ENCODE measurements at regions not wholly inside any gene's neighbourhood (a gene's known extent, or its start where the extent isn't known, plus 50 kb on each side); places are given as distances from the start of the nearest gene placed in this dataset.
"Not testable (repeated sequence)": the region's sequence is repeated elsewhere in the genome, so short reads cannot be mapped to it uniquely, and the experiment has no call there.

DNA sequence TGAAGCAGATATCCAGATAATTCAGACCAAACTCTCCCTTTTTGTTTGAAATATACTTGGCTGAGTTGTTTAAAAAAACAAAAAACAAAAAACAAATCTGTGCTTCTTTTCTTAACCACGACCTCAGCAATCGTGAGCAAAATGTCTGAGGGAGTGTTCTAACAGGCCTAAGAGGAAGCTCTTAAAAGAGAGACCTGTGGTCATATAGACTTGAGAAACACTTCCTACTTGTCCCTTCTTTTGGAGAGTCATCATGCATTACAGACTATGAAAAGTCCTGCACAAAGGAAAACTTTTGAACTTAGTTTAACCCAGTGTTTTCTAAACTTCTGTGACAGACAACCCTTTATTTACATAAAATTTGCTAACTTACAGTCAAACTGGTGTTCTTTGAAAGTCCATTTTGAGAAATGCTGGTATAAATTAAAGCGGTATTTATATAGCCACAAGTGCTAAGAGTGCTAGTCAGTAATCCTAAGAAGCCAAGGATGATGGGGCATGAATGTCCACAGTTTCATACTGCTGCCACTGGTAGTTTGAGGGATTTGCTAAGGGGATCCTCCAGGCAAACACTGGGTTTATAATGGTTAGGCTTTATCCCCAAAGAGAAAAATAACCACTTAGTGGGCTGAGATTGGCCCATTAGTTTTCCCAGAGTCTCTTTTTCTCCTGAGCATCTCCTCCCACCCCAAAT lies 199.8 kb downstream of the LRRC70 start:
- DNase-seq (ENCODE audit: low spot score): no peak

DNA sequence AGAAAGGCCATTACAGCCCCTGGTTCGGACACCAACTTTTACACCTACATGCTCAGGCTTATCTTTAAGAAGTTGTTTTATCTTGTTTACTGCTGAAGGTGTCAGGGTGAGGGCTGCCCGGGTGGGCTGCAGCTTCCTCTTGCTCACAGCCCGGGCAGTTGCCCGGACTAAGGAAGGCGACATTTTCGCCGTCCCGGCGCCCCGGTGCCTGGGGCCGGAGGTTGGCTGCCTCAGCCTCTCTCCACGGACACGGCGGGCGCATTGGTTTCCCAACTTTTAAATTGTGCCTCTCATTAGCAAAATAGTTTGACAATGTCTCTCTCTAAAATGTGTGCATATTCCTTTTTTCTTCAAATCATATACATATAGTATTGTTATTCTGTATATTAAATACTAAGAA lies 198.5 kb downstream of the LRRC70 start:
- DNase-seq (ENCODE audit: low spot score): not testable (repeated sequence)

DNA sequence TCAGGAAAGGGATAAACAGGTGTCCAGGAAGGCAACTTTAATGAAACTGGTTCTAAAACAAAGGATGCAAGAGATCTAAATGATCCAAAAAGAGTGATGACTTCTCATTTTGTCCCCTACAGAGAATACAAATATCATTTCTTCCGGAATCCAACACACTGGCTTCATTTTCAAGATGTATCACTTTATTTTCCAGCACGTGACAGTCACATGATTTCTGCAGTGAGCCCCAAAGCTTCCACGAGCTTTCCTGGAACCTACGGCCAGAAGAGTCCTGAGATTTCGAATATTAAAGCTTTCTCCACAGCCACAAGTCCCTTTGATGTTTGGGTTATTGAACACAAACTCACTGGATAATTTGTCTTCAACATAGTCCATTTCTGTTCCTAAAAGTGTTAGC lies 198.0 kb downstream of the LRRC70 start:
- DNase-seq (ENCODE audit: low spot score): not testable (repeated sequence)

DNA sequence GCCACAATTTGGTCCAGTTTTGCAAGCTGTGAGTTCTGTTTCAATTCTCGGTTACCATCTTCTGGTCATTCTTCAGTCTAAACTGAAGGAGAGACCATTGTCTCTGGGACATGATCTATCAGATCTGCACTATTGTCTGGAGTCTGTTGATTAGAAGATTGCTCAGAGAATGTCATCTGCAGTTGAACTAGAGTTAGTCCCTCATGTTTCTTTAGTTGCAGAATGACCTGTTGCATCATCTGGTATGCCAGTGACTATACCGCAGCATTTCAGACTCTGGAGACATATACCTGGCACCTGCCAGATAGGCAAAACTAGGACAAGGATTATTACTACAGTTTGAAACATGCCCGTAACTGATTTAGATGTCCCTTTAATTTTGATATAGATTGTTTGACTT lies 194.8 kb downstream of the LRRC70 start:
- DNase-seq (ENCODE audit: low spot score): no peak

DNA sequence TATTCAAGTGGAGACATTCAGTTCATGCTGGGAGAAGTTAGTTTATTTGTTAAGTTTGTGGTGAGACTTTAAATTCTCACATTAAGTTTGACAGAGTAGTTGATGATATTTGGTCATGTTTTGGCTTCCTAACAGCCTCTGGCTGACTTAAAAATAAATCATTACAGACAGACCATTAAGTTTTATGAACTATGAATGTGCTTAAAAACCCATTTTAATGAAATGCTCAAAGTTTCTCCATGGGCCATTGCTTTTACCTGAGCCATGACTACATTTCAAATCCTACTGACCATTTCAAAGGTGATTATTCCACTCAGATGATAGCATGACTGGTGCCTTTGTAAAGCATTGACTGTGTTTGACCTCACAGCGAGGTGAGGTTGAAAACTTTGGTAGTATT lies 192.7 kb downstream of the LRRC70 start:
- DNase-seq (ENCODE audit: low spot score): no peak

DNA sequence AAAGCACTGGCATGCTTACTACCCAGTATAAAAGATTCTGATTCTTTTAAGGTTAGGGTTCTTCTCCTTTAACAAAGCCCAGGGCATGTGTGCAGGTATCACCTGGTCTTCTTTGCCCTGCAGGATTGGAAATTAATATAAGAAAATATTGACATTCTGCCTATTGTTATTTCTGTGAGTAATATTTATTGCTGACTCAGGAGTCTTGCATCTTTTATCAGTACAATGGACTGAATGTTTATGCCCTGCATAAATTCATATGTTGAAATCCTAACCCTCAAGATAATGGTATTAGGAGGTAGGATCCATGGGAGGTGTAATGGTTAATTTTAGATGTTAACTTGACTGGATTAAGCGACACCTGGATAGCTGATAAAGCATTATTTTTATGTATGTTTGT lies 189.0 kb downstream of the LRRC70 start:
- no peak for DNase-seq (ENCODE audit: low spot score)

DNA sequence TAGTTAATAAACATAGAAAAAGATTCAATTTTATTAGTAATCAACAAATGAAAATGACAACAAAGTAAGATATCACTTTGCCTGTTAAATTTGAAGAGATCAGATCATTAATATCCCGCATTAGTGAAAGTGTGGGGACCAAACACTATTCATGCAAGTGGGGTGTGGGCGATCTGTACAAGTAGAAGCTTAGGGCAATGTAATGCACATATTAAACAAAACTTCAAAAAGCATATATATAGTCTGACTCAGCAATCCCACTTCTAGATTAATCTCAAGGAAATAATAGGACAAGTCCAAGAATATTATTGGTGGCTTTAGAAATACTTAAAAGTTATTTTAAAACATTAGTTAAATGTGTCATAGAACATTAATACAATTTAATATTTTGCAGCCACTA lies 188.5 kb downstream of the LRRC70 start:
- DNase-seq (ENCODE audit: low spot score): no peak

DNA sequence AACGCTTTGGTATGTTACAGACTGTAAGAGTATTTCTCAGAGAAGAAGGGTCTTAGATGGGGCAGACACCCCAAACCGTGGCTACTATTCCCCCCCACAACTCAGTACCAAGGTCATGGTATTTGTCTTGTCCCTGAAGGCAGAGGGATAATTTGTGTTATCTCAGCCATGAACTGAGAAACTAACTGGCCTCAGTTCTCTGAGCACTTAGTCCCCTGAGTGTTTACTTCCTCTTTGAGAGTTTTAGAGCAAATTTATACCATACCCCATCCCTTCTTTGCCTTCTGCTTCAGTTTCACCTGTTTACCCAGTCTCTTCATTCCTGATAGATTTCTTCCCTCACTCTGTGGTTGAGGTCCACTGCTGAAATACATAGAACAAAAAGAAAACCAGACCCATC lies 183.9 kb downstream of the LRRC70 start:
- no peak for DNase-seq (ENCODE audit: low spot score)

DNA sequence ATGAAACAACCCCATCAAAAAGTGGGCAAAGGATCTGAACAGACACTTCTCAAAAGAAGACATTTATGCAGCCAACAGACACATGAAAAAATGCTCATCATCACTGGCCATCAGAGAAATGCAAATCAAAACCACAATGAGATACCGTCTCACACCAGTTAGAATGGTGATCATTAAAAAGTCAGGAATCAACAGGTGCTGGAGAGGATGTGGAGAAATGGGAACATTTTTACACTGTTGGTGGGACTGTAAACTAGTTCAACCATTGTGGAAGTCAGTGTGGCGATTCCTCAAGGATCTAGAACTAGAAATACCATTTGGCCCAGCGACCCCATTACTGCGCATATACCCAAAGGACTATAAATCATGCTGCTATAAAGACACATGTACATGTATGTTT lies 179.1 kb downstream of the LRRC70 start:
- not testable (repeated sequence) for DNase-seq (ENCODE audit: low spot score)

DNA sequence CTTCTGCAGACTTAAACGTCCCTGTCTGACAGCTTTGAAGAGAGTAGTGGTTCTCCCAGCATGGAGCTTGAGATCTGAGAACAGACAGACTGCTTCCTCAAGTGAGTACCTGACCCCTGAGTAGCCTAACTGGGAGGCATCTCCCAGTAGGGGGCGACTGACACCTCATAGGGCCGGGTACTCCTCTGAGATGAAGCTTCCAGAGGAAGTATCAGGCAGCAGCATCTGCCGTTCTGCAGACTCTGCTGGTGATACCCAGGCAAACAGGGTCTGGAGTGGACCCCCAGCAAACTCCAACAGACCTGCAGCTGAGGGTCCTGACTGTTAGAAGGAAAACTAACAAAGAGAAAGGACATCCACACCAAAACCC lies 174.4 kb downstream of the LRRC70 start:
- DNase-seq (ENCODE audit: low spot score): not testable (repeated sequence)

DNA sequence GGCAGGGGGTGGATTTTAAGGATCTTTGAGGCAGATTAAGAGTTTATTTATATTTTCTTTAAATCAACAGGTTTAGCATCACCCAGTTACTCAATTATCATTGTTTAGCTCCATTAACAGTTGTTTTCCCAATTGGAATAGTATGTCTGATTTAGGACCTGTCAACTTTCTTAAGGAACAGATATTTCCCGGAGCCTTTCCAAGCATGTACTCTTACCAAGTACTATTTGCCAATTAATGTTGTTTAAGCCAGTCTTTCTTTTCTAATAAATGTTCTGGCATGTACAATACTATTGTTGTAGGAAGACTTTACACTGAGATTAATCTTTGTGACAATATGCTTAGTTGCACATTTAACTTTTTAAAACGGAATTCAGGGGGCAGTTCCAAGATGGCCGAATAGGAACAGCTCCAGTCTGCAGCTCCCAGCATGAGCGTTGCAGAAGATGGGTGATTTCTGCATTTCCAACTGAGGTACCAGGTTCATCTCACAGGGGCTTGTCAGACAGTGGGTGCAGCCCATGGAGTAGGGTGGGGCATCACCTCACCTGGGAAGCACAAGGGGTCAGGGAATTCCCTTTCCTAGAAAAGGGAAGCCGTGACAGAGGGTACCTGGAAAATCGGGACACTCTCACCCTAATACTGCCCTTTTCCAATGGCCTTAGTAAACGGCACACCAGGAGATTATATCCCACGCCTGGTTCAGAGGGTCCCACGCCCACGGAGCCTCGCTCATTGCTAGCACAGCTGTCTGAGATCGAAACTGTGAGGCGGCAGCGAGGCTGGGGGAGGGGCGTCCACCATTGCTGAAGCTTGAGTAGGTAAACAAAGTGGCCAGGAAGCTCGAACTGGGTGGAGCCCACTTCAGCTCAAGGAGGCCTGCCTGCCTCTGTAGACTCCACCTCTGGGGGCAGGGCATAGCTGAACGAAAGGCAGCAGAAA lies 173.7 kb downstream of the LRRC70 start:
- not testable (repeated sequence) for DNase-seq (ENCODE audit: low spot score)

DNA sequence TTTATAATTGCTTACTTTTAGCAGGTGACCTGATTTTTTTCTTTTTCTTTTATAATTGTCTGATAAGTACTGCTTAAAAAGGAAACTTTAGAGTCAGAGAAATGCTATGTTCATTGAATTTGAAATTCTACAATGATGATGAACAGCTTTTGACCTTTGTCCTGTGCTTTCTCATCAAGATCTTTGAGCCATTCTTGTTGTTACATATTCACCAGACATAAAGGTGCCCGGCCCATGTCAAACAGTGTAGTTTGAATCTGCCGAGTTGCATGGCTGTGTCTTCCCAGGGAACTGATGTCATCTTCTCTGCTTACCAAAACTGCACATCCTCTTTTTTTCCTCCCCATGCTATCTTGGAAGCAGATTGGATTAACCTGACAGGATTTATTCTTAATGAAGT lies 163.6 kb downstream of the LRRC70 start:
- peak; percentile 24 for DNase-seq (ENCODE audit: low spot score)

DNA sequence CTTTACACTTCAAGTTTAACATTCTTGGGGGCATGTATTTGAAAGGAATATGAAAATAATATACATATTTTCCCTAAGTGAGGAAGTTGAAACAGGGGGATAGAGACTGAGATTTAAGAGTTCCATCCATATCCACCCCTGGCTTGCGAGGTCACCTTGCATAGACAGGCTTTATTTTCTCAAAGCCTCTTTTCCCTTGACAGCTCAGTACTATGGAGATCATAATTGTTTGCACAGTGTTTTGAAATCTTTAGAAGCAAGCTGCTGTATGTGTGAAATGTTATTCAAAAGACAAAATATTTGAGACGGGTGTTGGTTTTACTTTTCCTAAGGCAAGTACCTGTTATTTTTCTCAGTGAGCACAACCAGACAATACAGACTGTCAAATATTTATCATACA lies 163.1 kb downstream of the LRRC70 start:
- peak; percentile 12 for DNase-seq (ENCODE audit: low spot score)

DNA sequence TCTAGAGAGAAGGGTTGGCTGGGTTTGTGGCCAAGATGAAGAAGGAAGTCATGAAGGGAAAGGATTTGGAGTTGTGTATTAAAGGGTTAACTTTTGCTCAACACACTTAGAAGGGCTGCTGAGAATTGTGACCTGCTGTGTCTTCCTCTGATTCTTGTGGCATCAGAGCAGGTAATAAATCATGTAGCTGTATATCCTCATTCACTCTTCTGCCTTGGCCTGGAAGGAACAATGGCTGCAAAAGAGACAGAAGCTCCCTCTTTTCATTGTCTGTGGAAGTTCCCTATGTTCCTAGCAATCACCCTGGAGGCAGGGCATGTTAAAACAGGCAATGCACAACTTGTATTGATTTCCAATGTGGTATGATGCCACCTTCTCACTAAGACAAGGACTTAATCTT lies 159.1 kb downstream of the LRRC70 start:
- DNase-seq (ENCODE audit: low spot score): no peak

DNA sequence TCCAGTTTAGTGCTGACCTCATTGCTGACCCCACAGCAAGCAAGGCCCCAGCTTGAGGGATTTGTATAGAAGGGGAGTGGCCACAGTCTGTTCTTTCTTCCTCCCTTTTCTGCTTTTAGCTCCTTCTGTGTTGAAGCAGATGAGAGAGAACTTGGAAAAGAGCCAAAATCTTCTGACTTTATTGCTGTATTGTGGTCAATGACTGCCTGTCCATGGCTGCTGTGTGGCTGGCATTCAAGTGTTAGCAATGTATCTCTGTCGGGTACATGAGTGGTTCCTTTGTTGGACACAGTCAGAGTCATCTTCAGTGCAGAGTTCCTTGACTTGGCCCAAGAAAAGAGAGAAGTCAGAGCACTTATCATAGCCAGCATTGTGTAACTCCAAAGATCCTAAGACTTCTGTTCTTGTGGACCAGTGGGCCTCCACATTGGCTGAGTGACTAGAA lies 154.1 kb downstream of the LRRC70 start:
- DNase-seq (ENCODE audit: low spot score): no peak

DNA sequence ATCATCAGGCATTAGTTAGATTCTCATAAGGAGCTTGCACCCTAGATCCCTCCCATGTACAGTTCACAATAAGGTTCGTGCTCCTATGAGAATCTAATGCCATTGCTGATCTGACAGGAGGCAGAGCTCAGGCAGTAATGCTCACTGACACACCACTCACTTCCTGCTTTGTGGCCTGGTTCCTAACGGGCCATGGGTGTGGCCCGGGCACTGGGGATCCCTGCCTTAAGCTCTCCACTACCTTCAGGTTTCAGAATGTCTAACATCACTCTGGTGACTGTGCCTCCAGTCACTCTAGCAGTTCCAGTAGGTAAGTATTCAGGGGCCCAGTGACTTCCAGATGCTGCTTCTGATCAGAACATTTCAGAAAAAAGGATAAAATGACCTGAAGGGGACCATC lies 152.4 kb downstream of the LRRC70 start:
- DNase-seq (ENCODE audit: low spot score): no peak

DNA sequence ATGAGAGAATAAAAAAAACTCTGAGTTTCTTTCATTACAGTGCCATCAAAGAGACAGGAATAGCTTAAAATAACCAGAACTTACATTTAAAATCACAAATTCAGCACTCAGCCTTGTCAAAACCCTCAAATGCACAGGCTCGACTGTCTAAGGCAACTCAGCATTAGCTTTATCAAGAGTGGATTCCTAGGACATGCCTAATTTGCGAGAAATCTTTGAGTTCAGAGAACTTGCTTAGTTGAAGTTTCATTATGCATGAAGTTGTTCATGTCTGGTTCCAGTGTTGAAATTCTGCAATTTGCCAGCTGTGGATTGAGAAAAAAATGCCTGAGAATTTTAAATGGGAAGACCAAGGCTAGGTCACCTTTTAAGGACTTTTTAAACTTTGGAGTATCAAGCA lies 151.1 kb downstream of the LRRC70 start:
- no peak for DNase-seq (ENCODE audit: low spot score)

DNA sequence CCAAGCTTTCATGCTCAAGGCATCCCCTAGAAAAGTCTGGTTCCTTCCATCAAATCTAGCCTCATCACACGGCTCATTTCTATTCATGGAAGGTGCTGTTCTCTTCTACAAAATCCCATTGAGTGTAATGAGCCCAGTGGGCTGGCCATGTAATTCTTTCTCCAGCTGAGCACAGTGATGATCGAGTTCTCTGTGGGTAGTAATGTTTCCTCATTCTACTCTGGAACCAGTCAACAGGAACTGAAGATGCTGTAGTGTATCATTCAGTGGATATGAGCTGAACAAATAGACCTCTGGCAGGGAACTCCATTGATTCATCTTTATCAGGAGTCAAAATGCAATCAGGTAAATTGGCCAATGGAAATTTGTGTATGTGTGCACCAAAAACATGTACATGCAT lies 149.2 kb downstream of the LRRC70 start:
- no peak for DNase-seq (ENCODE audit: low spot score)

DNA sequence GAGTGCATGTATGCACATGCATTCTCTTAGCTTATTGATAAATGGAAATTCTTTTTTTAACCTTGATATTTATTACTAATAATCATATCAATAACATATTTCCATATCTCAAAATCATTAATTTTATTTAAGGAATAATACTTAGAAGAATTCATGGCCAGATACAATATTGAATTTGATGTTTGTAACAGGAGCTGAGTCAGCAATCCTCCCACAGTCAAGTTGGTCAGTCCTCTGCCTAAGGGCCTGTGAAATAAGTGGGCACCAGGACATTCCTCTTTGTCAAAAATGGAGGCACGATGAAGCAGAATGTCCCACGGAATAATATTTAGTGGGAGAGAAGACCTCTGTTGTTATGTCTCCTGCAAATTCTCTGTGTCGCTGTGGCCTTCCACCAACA lies 148.6 kb downstream of the LRRC70 start:
- DNase-seq (ENCODE audit: low spot score): no peak

DNA sequence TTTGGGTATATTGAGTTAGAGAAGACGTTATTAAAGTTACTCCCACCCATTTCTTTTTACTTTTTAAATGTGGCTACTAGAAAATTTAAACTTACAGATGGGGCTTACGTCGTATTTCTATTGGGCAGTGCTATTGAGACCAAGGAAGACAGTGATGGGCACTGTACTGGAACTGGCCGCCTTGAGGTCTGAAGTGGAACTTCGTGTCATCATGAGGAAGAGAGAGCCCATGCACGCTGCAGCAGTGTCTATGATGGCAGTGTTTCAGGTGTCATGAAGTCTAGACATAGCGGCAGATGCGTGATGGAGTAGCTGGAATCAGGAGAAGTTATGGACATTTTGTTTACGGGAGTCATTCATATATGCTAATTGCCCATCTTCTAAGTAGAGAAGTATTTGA lies 143.7 kb downstream of the LRRC70 start:
- DNase-seq (ENCODE audit: low spot score): no peak

DNA sequence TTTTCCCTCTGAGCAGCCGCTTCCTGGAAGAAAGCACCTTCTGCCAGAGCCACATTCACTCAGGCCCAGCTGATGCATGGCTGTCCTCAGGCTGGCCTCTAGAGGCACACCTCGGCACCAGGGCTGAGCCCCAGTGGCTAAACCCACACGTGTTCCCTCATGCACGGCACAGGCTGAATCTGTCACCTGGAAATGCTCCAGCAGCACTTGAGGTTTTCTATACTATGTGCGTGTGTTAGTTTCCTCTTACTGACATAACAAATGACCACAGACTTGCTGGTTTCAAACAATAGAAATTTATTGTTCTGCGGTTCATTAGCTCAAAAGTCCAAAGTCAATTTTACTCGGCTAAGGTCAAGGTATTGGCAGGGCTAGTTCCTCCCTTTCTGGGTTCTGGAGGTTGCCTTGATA lies 141.4 kb downstream of the LRRC70 start:
- peak; percentile 55 for DNase-seq (ENCODE audit: low spot score)

DNA sequence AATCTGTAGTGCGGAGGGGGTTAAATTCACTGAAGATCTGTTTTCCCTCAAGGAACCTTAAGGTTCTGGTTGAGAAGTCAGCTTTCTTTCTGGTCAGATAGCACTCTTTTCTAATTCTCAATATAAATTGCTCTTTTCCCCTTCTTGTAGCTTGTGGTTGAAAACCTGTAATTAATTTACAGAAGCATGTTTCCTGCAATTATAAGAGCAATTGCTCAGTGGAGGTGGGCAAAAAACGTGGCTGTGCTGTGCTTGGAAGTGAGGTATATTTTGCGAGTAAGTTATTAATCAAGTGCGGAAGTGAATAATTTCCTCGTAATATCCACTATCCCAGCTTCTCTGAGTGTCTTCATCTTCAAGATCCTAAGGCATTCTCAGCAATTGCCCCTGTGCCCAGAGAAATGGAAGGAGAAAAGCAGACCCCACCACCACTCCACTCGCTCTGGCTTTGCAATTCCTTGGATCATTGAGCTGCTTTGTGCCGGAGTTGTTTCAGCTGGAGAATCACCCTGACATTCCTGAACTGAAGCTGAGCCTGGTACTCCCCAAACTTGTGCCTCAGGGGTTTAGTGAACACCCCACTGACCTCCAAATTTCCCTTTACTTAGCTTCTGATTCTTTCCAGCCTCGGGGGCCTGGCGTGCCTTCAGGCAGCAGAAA lies 140.6 kb downstream of the LRRC70 start:
- DNase-seq (ENCODE audit: low spot score): no peak

DNA sequence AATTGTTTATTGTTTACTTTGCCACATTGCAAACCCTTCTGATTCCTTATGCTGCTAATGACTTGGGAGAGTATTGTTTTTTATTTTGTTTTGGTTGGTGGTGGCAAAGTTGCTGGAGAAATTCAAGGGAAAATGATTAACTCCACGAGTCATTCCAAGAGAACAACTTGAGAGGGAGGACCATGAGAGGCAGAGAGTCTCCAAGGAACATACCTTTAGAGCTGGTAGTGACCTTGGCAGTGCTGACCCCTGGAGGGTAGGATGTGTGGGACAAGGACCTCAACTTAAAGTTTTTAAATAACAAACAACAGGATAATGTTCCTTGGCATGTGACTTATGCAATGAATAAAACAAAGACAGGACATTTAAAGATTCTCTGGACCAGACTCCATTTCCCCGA lies 139.7 kb downstream of the LRRC70 start:
- peak; percentile 12 for DNase-seq (ENCODE audit: low spot score)
